ENCODE measurements at regions not wholly inside any gene's neighbourhood (a gene's known extent, or its start where the extent isn't known, plus 50 kb on each side); places are given as distances from the start of the nearest gene placed in this dataset.
"Not testable (repeated sequence)": the region's sequence is repeated elsewhere in the genome, so short reads cannot be mapped to it uniquely, and the experiment has no call there.

DNA sequence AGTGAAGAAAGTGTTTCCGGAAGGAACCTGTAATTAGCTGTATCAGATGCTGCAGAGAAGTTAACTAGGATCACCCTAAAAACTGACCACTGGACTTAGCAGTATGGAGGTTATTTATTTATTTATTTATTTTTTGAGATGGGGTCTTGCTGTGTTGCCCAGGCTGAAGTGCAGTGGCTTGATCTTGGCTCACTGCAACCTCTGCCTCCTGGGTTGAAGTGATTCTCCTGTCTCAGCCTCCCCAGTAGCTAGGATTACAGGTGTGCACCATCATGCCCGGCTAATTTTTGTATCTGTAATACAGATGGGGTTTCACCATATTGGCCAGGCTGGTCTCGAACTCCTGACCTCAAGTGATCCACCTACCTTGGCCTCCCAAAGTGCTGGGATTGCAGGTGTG is 156.6 kb upstream of the TBL1XR1 start:
- CTCF ChIA-PET (ENCODE audit: low intra/inter-chr PET ratio, low total read pairs); BruUV-seq (replicated peaks); H3K9me3 ChIP-seq (ENCODE audit: low read length); POLR2A ChIA-PET; H3K4me3 ChIP-seq (replicated peaks in 1 of 3; ENCODE audit: insufficient read depth in 1 of 3, low read depth in 2 of 3, low read length in 3 of 3); intact Hi-C loops (cut with micrococcal nuclease; ENCODE audit: unreplicated experiment); H4K20me1 ChIP-seq (ENCODE audit: insufficient read depth, low read length); H3K27me3 ChIP-seq (ENCODE audit: control insufficient read depth in 1 of 2, insufficient read depth in 2 of 2, low read length in 2 of 2); FAIRE-seq; H2AFZ ChIP-seq (ENCODE audit: low read length); H3K79me2 ChIP-seq (ENCODE audit: insufficient read depth, low read length); H3K27ac ChIP-seq (ENCODE audit: extremely low read length, insufficient read depth, low read length); DNase-seq (ENCODE audit: low spot score); H3K4me2 ChIP-seq (ENCODE audit: low read depth, low read length); H3K36me3 ChIP-seq (replicated peaks in 1 of 2; ENCODE audit: control insufficient read depth in 1 of 2, insufficient read depth in 2 of 2, low read length in 2 of 2); H3K9ac ChIP-seq (ENCODE audit: insufficient read depth, low read depth, low read length); ATAC-seq; in situ Hi-C loops (cut with HindIII; ENCODE audit: extremely low pct_ligation_motif_present, low pct_unique_long_range_greater_than_20kb): not testable (repeated sequence)
- WGBS (ENCODE audit: low lambda C conversion rate), result 94% methylated on average over 3 of the region's 3 CpGs
- H3K4me1 ChIP-seq (ENCODE audit: insufficient read depth, low read length), result peaks cover 47% of the 10 kb centered on the region
- TF ChIP-seq ZNF121 (CRISPR knock-in tag; IDR thresholded peaks at IDR 0.05), result peak; percentile 79; the same call in 1 of the 2 replicates

DNA sequence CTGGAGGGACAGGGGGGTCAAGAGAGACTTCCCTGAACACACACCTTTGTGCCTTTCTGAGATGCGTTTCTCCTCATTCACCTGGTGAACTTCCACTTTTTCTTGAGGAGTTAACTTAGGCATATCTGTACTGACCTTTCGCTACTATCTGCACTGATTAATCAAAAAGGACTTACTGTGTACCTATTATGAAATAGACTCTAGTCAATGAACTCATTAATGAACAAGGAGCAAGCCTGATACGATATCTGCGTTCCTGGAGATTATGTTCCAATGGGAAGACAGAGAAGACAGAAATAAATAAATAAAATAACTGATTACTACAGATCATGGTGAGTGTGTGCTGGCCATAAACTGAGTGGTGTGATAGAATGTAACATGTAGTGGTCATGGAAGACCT is 157.2 kb upstream of the TBL1XR1 start:
- Histone ChIP-seq H3K4me1 (ENCODE audit: insufficient read depth, low read length) (peaks cover 53% of the 10 kb centered on the region), H3K27ac (ENCODE audit: extremely low read length, insufficient read depth, low read length) (no peak overlapping the region), H3K9me3 (ENCODE audit: low read length) (no peaks in the 10 kb centered on the region), H4K20me1 (ENCODE audit: insufficient read depth, low read length) (no peaks in the 10 kb centered on the region), H3K79me2 (ENCODE audit: insufficient read depth, low read length) (no peaks in the 10 kb centered on the region), H3K27me3 (ENCODE audit: control insufficient read depth in 1 of 2, insufficient read depth in 2 of 2, low read length in 2 of 2) (no peaks in the 10 kb centered on the region), H2AFZ (ENCODE audit: low read length) (no peak overlapping the region), H3K9ac (ENCODE audit: insufficient read depth, low read depth, low read length) (no peak overlapping the region), H3K4me2 (ENCODE audit: low read depth, low read length) (no peak overlapping the region), H3K4me3 (replicated peaks in 1 of 3; ENCODE audit: insufficient read depth in 1 of 3, low read depth in 2 of 3, low read length in 3 of 3) (no peak overlapping the region), H3K36me3 (replicated peaks in 1 of 2; ENCODE audit: control insufficient read depth in 1 of 2, insufficient read depth in 2 of 2, low read length in 2 of 2) (no peaks in the 10 kb centered on the region)
- CTCF ChIA-PET (ENCODE audit: low intra/inter-chr PET ratio, low total read pairs), result no interaction called here
- no TSS peak for BruUV-seq (replicated peaks)
- POLR2A ChIA-PET, result no interaction called here
- ATAC-seq, result no peak
- no peak for DNase-seq (ENCODE audit: low spot score)
- in situ Hi-C loops (cut with HindIII; ENCODE audit: extremely low pct_ligation_motif_present, low pct_unique_long_range_greater_than_20kb), result no loop called here
- intact Hi-C loops (cut with micrococcal nuclease; ENCODE audit: unreplicated experiment), result no loop called here
- FAIRE-seq, result no peak
- 95% methylated on average over 4 of the region's 4 CpGs for WGBS (ENCODE audit: low lambda C conversion rate)
- no peak for TF ChIP-seq MLLT10 (CRISPR knock-in tag; IDR thresholded peaks at IDR 0.05)
- TF ChIP-seq, protein P1, sequence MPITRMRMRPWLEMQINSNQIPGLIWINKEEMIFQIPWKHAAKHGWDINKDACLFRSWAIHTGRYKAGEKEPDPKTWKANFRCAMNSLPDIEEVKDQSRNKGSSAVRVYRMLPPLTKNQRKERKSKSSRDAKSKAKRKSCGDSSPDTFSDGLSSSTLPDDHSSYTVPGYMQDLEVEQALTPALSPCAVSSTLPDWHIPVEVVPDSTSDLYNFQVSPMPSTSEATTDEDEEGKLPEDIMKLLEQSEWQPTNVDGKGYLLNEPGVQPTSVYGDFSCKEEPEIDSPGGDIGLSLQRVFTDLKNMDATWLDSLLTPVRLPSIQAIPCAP (CRISPR knock-in tag; IDR thresholded peaks at IDR 0.05; ENCODE audit: low read depth), result no peak
- TF ChIP-seq, protein P2, sequence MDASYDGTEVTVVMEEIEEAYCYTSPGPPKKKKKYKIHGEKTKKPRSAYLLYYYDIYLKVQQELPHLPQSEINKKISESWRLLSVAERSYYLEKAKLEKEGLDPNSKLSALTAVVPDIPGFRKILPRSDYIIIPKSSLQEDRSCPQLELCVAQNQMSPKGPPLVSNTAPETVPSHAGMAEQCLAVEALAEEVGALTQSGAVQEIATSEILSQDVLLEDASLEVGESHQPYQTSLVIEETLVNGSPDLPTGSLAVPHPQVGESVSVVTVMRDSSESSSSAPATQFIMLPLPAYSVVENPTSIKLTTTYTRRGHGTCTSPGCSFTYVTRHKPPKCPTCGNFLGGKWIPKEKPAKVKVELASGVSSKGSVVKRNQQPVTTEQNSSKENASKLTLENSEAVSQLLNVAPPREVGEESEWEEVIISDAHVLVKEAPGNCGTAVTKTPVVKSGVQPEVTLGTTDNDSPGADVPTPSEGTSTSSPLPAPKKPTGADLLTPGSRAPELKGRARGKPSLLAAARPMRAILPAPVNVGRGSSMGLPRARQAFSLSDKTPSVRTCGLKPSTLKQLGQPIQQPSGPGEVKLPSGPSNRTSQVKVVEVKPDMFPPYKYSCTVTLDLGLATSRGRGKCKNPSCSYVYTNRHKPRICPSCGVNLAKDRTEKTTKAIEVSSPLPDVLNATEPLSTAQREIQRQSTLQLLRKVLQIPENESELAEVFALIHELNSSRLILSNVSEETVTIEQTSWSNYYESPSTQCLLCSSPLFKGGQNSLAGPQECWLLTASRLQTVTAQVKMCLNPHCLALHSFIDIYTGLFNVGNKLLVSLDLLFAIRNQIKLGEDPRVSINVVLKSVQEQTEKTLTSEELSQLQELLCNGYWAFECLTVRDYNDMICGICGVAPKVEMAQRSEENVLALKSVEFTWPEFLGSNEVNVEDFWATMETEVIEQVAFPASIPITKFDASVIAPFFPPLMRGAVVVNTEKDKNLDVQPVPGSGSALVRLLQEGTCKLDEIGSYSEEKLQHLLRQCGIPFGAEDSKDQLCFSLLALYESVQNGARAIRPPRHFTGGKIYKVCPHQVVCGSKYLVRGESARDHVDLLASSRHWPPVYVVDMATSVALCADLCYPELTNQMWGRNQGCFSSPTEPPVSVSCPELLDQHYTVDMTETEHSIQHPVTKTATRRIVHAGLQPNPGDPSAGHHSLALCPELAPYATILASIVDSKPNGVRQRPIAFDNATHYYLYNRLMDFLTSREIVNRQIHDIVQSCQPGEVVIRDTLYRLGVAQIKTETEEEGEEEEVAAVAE (CRISPR knock-in tag; IDR thresholded peaks at IDR 0.05; ENCODE audit: borderline replicate concordance), result no peak
- TF ChIP-seq CENPT (CRISPR knock-in tag; IDR thresholded peaks at IDR 0.05; ENCODE audit: low read depth), result no peak
- TF ChIP-seq ZBTB1 (CRISPR knock-in tag; IDR thresholded peaks at IDR 0.05; ENCODE audit: borderline replicate concordance), result no peak
- TF ChIP-seq, protein P3, sequence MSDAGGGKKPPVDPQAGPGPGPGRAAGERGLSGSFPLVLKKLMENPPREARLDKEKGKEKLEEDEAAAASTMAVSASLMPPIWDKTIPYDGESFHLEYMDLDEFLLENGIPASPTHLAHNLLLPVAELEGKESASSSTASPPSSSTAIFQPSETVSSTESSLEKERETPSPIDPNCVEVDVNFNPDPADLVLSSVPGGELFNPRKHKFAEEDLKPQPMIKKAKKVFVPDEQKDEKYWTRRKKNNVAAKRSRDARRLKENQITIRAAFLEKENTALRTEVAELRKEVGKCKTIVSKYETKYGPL (CRISPR knock-in tag; IDR thresholded peaks at IDR 0.05), result no peak
- no peak for TF ChIP-seq ZNF709 (CRISPR knock-in tag; IDR thresholded peaks at IDR 0.05)
- TF ChIP-seq ZNF383 (CRISPR knock-in tag; IDR thresholded peaks at IDR 0.05; ENCODE audit: borderline replicate concordance), result no peak
- TF ChIP-seq, protein P4, sequence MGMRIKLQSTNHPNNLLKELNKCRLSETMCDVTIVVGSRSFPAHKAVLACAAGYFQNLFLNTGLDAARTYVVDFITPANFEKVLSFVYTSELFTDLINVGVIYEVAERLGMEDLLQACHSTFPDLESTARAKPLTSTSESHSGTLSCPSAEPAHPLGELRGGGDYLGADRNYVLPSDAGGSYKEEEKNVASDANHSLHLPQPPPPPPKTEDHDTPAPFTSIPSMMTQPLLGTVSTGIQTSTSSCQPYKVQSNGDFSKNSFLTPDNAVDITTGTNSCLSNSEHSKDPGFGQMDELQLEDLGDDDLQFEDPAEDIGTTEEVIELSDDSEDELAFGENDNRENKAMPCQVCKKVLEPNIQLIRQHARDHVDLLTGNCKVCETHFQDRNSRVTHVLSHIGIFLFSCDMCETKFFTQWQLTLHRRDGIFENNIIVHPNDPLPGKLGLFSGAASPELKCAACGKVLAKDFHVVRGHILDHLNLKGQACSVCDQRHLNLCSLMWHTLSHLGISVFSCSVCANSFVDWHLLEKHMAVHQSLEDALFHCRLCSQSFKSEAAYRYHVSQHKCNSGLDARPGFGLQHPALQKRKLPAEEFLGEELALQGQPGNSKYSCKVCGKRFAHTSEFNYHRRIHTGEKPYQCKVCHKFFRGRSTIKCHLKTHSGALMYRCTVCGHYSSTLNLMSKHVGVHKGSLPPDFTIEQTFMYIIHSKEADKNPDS (CRISPR knock-in tag; IDR thresholded peaks at IDR 0.05), result no peak
